CD4-positive, alpha-beta T cell treated with Interleukin-4 for 1 hour (primary cell): ENCODE measurements at regions not wholly inside any gene's neighbourhood (a gene's known extent, or its start where the extent isn't known, plus 50 kb on each side); places are given as distances from the start of the nearest gene placed in this dataset.
"Not testable (repeated sequence)": the region's sequence is repeated elsewhere in the genome, so short reads cannot be mapped to it uniquely, and the experiment has no call there.

Experiments used
- DNase-seq, 2 donors: peaks; one replicate each; pipeline ENCODE4 v3.0.0-alpha.2; 2020 to 2022

DNA sequence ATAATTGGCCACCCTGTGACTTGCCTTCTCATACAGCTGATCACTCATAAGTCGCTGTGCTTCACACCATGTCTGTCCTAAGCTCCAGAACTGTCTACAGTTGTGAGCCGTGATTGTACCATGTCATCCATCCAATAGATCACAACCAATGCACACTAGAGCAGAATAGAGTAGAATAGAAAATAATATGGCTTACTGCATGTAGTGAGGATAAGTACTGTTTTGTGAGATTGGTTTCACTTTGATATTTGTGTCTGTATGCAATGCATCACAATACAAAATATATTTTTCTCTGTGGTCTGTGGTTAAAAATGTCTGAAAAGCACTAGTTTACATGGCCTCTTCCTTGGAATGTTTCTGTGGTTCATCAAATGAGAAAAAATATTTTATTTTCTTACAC lies 237.6 kb upstream of the PRKD1 start:
- no peak for DNase-seq

DNA sequence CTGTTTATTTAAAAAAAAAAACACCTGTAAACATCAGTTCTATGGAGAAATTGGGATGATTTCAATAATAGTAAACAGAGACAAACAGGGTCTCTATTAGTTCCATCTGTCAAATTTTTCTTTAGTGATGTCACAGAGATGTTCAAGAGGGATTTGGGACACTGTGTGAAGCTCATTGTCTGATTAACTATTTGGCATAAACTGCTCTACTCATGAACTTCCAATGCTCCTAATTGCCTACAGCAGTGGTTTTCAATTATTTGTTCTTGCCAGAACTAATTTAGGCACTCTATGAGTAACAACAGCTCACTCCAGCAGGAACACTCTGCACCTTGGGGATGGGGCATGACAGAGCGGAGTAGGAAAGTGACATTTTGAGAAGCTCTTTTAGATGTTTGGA lies 250.1 kb upstream of the PRKD1 start:
- no peak for DNase-seq

DNA sequence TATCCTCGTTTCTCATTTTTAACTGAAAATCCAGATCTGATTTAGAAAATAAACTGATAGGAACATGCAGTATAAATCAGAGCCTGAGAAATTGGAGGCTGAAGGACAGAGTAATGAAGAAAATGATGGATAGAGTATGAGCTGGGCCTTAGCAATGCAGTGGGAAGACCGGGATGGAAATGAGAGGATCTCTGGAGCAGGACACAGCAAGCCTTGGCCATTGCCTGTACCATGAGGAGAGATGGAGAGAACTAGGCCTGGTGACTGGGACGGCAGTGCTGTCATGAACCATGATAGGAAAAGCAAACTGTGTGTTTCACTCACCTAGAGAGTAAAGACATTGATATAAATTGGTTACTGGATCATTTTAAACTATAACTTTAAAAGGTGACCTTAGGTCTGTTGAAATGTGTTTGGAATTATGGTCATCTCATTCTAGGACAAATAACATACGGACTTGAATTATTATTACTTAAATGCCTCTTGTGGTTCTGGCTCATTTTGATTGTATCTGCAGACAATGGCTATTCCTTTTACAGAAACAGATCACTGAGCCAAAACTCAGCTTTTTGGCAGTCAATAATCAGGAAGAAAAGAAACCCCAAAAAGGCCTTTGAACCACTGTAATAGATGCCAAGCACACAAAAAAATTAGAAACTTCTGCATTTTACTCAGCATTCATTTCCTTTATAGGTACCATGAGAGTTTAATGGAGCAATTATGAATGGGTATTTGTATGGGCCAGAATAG lies 251.9 kb upstream of the PRKD1 start:
- DNase-seq: no peak

DNA sequence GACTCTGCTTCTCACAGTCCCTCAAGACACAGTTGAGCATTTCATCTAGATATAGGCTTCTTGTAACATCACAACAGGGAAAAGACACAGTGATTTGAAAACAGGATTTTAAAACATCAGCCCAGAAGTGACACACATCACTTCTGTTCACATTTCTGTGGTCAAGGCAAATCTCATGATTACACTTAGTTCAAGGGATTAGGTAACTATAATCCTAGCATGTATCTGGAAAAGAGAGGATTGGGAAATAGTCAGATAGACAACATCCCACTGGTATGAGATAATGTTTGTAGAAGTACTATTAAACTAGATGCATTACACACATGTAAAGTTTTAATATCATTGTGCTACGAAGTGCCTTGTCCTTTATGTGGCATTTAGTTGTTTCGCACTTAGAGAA lies 252.6 kb upstream of the PRKD1 start:
- DNase-seq: no peak

DNA sequence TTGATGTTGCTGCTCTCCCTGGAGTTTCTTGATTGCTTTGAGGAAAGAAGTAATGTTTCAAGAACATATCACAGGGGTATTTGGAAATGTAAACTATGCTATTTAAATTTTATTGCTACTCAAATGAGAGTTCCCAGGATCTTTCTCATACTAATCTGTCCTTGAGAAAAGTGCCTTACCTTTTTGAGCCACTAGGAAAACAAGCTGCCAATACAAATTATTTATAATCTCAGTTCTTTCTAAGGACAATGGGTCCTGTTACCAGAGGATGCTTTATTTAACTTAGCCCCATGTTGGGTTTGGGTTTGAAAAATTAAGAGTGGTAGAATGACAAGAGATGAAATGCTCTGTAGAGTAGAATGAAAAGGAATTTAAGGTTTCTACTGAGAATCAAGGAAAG lies 258.2 kb upstream of the PRKD1 start:
- DNase-seq: no peak

DNA sequence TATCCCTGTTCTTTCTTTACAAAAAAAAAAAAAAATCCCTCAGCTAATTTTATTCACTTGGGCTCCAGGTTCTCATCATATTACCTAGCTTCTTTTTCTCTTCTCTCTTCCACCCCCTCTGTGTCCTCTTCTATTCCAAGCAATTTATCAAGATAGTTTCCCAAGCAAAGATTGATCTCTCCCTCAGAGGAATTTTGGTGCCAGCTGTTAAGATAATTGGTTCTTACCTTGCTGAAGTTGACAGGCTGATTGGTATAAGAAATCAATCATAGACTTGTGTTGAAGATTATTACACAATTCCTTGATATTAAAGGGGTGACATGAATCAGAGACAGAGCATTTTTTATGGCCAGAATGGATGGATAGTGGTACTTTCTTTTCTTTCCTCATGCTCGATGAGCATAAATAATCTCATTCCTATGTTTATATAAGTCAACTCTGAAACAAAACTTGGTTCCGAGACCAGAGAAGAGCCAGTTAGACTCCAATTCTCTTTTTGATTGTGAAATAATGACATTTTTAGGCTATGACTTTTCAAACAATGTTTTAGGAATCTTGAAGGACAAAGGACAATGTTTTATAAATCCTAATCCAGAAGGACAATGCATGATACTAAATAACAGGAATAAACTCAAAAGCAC lies 264.1 kb upstream of the PRKD1 start:
- no peak for DNase-seq

DNA sequence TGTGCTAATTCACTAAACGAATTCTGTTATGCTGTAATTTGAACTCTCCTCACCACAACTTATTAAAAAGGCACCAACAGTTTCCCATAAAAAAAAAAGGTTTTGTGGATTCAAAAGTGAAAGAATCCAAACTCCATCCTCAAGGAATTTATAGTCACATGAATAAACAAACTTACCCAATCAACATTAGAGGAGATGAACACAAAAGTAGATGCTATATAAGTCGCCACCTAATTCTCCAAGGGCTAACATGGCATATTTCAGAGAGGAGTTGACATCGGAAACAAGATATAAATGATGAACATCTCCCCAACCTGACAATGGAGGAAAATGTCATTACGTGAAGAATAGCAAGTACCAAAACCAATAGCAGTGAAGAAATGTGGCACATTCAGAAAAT lies 265.5 kb upstream of the PRKD1 start:
- DNase-seq: no peak

DNA sequence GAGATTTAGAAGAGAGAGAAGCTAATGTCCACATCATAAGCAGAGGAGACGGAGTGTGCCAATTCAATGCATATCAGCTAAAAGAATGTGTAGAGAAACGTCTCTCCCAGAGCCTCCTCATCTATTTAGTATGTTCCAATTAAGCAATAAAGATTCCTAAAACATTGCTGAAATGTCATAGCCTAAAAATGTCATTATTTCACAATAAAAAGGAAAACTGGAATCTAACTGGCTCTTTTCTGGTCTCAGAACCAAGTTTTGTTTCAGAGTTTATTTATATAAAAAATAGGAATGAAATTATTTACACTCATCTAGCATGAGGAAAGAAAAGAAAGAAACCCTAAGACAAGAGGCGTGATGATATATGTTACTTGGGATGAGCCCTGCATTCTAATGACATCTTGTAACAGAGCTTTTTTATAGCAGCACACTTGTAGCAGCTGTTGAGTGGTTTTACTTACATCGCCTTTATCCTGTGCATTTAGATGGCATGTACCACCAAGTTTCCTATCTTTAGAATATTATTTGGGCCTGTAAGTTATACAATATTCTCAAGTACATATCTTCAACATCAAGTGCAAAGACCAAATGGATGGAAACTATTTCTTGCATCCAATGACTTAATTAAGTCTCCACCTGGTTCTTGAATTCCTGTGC lies 266.3 kb upstream of the PRKD1 start:
- DNase-seq: no peak

DNA sequence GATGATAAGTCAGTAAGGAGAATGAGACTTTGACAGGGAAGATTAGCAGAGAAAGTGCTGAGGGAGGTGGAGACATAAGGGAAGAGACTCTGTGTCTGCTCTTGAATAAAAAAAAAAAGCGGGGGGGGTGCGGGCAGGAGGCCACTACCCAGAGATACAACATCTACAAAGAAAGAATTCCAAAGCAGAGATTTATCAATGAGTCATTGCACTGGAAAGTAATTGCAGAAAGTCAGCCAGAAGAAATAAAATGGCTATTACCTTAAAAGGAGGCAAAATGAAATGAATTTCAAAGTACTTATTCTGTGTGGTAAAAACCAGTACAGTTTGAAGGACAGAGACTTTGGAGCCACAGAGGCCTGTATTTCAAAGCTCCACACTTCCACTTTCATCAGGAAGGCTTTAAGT lies 267.1 kb upstream of the PRKD1 start:
- no peak for DNase-seq

DNA sequence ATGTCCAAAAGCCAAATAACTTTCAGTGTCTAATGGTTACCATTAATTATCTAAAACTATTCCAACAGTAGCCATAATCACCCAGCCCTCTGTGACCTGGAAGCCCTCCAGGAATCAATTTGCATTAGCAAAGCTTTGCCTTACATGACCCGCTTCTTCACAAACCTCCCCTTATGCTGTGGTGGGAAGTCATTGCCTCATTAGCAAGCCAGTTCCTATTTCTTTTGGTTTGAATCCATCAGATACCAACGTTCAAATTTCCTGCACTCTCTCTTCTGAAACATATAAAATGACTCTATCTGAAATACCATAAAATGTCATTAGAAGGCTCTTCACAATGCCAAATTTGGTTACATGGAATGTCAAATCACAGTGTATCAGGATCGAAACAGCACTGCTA lies 268.3 kb upstream of the PRKD1 start:
- no peak for DNase-seq

DNA sequence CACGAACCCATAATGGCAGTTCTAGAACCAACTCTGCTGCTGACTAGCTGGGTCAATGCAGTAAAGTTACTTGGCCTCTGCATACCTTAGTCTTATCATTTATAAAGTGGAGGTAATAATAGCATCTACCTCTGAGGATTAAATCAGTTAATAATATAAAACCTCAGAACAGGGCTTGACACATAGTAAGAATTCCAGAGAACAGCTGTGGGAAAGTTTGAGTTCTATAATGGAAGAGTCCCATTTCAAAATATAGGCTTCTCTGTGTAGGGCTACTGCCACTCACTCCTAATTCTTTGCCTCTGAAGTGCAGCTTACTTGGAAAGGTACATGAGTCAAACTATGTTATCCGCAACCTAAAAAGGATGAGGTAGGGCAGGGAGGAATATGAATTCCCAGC lies 269.2 kb upstream of the PRKD1 start:
- DNase-seq: no peak

DNA sequence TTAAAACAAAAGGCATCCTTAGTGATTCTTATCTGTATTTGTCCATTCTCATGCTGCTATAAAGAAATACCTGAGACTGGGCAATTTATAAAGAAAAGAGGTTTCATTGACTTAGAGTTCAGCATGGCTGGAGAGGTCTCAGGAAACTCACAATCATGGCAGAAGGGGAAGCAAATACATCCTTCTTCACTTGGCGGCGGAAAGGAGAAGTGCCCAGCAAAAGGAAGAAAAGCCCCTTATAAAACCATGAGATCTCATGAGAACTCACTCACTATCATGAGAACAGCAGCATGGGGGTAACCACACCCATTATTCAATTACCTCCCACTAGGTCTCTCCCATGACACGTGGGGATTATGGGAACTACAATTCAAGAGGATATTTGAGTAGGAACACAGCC lies 271.1 kb upstream of the PRKD1 start:
- DNase-seq: not testable (repeated sequence)

DNA sequence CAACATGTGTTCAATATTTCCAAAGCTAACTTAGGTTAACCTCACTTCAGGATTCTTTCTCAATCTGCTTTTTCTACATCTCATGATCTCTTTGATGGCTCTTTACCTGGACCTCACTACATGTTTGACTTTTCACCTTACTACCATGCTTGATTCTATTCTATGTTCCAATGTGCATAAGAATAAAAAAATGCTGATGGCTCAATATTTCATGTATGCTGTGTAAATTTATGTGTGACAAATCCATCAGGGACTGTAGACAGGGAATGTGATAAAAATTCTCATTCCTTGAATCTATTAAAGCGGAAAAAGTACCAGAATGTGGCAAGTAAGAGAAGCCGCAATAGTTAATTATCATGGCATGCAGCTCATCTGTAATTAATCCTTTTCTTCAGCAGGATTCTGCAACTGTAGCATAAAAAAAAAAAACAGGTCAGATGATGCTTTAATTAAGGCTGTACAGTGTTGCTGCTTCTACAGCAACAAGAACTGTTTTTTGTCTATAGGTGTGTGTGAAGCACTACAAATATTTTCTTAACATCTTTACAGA lies 276.9 kb upstream of the PRKD1 start:
- DNase-seq: no peak

DNA sequence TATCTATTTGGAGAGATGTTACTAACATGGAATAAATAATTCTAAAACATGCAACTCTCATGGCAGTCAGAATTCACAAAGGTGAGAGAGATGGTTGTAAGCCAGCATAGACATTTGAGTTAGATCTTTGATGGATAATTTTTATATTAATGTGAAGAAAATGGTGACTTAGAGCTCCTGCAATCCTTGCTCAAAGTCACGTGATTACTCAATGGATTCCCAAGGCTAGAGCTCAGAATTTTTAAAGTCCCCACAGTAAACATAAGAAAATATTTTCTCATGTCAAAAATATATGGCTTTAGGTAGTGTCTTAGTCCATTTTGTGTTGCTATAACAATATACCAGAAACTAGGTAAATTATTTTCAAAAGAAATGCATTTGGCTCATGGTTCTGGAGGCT lies 281.5 kb upstream of the PRKD1 start:
- no peak for DNase-seq

DNA sequence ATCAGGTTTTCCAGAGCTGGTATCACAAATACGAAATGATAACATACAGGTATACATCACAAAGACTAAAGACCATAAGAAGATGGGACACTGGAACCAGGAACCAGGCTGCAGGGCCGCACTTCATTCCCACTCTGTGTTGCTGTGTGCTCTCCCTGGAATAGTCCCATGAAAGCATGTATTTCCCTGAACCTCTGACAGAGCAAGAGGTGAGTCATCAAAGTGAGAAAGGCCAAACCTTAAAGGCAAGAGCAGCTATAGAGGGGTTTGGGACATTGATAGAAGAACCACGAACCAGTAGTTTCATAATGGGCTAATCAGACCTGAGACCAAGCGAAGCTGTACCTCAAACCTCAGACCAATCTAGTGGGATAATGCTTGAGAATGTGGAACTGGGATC lies 283.0 kb upstream of the PRKD1 start:
- no peak for DNase-seq

DNA sequence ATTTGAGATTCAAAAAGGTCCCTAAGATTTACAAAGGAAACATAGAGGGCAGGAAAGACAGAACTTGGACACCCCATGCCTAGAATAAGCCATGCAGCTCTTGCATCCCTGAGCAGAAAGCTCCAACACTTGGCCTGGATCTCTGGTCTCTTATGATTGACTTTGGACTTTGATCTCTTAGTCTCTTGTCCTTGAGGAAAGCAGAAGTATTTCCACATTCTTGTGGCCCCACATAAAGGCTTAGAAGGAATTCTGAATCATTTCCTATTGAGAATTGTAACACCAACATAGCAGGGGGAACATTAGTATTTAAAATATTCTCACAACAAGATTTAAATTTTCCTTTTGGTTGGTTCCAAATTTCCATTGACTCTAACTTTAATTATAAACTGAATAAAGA lies 283.7 kb upstream of the PRKD1 start:
- no peak for DNase-seq

DNA sequence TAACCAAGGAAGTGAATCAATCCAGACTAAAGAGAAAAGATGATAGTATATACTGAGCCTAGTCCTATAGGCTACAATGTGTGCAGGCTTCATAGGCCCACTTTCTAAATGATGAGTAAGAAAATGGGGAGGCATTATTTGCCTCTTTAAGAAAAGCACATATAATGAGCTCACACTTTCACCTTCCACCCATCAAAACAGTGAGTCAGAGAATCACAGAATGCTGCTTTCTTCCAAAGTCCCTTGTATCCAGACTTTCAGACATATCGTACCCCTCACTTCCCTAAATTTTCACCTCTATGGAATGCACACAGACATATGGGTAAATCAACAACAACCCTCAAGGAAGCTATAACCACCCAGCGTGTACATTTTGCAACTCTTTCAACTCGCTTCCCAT lies 286.4 kb upstream of the PRKD1 start:
- no peak for DNase-seq

DNA sequence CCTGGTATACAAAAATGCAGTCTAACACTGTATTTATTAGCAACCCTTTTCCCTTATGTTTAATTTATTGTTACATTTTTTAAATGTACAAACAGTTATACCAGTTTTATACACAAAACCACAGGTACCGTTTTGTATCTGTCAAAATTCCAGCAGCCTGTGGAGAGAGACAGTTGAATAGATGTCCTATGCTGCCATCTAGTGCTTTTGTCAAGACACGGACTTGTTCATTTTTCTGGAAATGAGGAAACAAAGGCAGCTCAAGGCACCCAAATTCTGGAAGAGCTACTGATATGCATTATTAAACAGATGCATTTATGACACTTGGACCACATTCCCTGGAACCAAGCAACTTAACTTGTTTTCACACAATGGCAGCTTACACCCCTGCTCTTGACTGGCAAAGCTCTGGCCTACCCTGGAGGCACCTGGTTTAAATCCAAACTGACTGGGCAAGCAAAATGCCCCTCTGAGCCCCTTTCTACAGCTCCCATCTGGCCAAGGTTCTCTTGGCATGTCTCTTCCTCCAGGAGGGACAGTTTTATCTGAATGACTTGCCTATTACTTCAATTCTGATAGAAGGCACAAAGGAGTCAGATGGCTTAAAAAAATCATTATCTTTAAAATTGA lies 286.9 kb upstream of the PRKD1 start:
- DNase-seq: no peak

DNA sequence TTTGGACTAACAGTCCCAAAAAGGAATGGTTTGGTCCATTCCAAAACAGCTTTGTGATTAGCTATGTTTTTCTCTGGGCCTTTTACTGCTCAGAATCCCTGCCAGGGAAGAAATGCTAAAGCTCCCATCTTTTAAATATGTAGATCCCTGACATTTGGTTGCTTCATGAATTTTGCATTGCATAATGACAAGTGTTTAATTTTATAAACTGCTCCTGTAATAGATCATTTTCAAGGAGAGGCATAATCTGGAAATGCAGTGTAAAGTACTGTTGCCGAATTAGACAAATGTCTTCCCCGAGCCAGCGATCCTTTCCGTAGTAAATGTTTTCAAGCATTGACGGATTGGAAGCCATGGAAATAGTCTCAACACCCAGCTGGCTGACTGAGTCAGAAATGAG lies 291.3 kb upstream of the PRKD1 start:
- DNase-seq: no peak

DNA sequence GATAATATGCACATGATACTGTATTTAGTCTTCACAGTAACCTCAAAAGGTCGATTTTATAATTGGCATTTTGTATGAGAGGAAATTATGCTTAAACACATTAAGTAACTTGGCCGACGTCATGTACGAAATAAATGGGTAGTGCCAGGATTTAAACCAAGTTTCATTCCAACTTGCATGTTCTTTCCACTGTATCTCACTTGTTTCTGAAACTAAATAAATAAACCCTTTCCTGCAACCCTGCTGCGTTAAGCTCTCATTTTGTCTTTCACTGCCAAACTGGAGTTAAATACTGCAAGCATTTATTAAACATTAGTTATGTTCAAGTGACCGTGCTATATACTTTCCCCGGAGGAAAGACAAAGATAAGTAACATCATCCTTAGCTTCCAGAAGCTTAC lies 293.9 kb upstream of the PRKD1 start:
- DNase-seq: no peak

DNA sequence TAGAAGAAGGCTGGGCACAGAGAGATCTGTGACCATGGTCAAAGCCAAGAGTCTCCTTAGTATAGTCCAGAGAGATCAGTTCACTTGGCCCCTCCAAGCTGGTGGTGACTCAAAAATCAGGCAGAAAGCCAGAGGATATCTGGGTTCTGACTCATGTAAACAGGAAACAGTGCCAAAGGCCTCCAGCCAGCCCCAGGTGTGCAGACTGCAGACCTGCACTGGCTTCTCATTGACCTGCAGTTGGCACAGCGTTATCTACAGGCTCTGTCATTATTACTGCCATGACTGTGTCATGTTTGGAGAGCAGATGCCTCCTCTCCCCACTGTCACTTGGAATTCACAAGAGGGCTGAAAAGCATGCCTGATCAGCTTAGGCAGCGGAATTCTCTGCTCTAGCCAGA lies 295.7 kb upstream of the PRKD1 start:
- no peak for DNase-seq

DNA sequence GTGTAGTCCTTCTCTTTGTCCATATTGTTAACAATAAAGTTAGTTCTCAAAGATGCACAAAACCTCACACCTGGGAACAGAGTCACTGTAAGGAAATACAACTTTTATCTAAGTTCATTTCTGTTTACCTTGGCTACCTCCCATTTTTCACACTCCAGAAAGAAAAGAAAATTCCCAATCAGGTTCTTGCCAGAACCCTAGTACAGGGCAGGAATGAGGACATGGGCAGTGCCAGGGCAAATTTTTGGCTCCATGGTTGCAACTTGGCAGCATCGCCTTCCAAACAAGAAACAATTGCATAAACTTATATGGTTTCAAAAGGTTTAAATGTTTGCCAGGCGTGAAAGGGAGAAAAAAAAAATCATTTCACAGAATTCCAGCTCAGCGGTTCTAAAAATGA lies 296.3 kb upstream of the PRKD1 start:
- no peak for DNase-seq

DNA sequence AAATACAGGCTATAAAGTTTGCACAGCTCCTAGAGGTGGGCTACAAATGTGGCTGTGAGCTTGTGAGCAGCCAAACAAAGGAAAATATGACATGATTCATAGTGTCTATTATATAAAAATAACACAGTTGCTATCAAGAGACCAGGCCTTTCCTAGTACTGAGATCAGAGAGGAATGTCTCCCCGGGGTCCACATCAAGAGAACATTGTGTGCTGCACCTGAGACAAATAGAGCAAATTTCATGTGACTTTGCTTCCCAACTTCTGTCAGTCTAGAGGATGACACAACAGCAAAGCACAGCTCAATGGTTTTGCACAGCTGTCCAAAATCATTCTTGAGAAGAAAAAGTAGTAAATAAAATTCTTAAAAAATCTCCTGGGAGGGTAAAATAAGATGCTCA lies 297.5 kb upstream of the PRKD1 start:
- DNase-seq: no peak

DNA sequence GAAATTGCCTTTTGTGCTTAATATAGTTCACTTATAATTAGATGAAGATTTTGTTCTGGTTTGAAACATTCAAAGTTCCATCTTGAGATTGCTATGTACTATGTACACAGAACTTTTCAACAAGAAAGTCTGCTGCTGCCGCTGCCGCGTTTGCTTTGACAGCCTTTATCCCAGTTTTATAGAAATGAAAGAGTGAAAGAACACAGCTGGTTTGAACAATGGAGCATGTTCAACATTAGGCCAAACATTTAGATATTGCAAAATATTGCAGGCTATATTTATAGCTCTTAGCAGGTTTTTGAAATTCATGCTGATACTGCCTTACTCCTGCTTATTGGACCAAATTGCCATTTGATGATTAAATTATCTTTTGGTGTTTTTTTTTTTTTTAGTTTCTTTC lies 299.8 kb upstream of the PRKD1 start:
- DNase-seq: no peak
